ENCODE measurements at regions not wholly inside any gene's neighbourhood (a gene's known extent, or its start where the extent isn't known, plus 50 kb on each side); places are given as distances from the start of the nearest gene placed in this dataset.

DNA sequence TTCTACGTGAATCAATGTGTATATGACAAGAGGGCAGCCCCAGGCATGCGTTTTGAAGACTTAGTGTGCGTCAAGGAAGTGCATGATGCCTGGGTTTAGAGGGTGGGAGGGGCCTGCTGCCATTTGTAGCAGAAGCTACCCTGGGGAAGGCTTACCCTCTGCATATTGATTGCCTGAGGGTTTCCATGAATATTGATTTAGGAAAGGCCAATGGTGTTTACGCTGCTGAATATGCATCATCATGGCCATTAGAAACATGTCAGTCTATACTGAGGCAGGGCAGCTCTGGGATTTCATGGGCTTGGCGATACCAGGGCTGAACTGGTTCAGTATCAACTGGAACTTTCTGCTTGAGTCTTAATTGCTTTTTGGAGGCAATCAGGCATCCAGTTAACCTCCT, 259.3 kb downstream of the DCDC2C start:
- TF ChIP-seq EZH2 (IDR thresholded peaks at IDR 0.05; ENCODE audit: insufficient read depth, poor library complexity, severe bottlenecking) = no peak
- no peak for TF ChIP-seq EZH2phosphoT487 (IDR thresholded peaks at IDR 0.05; ENCODE audit: insufficient read depth, low read depth)
- Histone ChIP-seq H3K4me2 (ENCODE audit: unreplicated experiment) (no peak overlapping the region), H3K36me3 (ENCODE audit: low read depth) (no peaks in the 10 kb centered on the region), H3K27me3 (replicated peaks; ENCODE audit: insufficient read depth) (no peaks in the 10 kb centered on the region), H2AFZ (no peak overlapping the region), H4K20me1 (ENCODE audit: insufficient read depth) (no peaks in the 10 kb centered on the region), H3K9me2 (ENCODE audit: insufficient read depth) (no peaks in the 10 kb centered on the region), H3K9ac (no peak overlapping the region), H3K4me3 (no peak overlapping the region), H3K4me1 (ENCODE audit: insufficient read depth) (no peaks in the 10 kb centered on the region), H3K9me3 (ENCODE audit: low read depth) (no peaks in the 10 kb centered on the region), H3K79me2 (ENCODE audit: insufficient read depth) (no peaks in the 10 kb centered on the region), H3K27ac (no peak overlapping the region), H3F3A (ENCODE audit: insufficient read depth) (no peaks in the 10 kb centered on the region)
- WGBS, 2 experiments (ENCODE audit: low coverage in 1 of 2, low lambda C conversion rate in 2 of 2, missing lambda C conversion rate in 2 of 2) = 11 to 16% methylated on average over 5 of the region's 5 CpGs
- DNase-seq = no peak
- in situ Hi-C loops (cut with MboI) = no loop called here

DNA sequence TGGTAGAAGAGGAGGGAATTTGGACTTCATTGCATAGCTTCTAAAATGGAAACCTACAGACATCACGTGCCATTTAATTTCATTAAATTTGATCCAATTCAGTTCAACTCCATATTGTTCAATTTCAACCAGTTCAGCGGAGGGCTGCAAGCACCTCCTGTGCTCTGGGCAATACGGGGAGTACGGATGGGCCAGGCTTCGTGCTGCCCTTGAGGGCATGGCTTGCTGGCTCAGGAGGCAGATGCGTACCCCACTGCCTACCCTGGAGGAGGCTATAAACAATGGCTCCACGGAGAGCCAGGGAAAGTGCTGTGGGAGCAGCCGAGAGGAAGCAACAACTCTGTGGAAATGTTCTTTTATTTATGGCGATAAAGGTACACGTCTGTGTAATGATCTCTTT, 261.8 kb downstream of the DCDC2C start:
- no peak overlapping the region for H3K4me3 ChIP-seq
- H3K27ac ChIP-seq = no peak overlapping the region
- DNase-seq = no peak
- no peaks in the 10 kb centered on the region for H3K36me3 ChIP-seq (ENCODE audit: low read depth)
- H3K4me2 ChIP-seq (ENCODE audit: unreplicated experiment) = no peak overlapping the region
- no peaks in the 10 kb centered on the region for H3F3A ChIP-seq (ENCODE audit: insufficient read depth)
- H4K20me1 ChIP-seq (ENCODE audit: insufficient read depth) = no peaks in the 10 kb centered on the region
- in situ Hi-C loops (cut with MboI) = no loop called here
- H3K9me3 ChIP-seq (ENCODE audit: low read depth) = no peaks in the 10 kb centered on the region
- H3K79me2 ChIP-seq (ENCODE audit: insufficient read depth) = no peaks in the 10 kb centered on the region
- H3K27me3 ChIP-seq (replicated peaks; ENCODE audit: insufficient read depth) = no peaks in the 10 kb centered on the region
- no peaks in the 10 kb centered on the region for H3K9me2 ChIP-seq (ENCODE audit: insufficient read depth)
- no peak for TF ChIP-seq EZH2phosphoT487 (IDR thresholded peaks at IDR 0.05; ENCODE audit: insufficient read depth, low read depth)
- TF ChIP-seq EZH2 (IDR thresholded peaks at IDR 0.05; ENCODE audit: insufficient read depth, poor library complexity, severe bottlenecking) = no peak
- no peak overlapping the region for H2AFZ ChIP-seq
- H3K4me1 ChIP-seq (ENCODE audit: insufficient read depth) = no peaks in the 10 kb centered on the region
- H3K9ac ChIP-seq = no peak overlapping the region
- WGBS, 2 experiments (ENCODE audit: low coverage in 1 of 2, low lambda C conversion rate in 2 of 2, missing lambda C conversion rate in 2 of 2) = 38 to 57% methylated on average over 10 of the region's 10 CpGs

DNA sequence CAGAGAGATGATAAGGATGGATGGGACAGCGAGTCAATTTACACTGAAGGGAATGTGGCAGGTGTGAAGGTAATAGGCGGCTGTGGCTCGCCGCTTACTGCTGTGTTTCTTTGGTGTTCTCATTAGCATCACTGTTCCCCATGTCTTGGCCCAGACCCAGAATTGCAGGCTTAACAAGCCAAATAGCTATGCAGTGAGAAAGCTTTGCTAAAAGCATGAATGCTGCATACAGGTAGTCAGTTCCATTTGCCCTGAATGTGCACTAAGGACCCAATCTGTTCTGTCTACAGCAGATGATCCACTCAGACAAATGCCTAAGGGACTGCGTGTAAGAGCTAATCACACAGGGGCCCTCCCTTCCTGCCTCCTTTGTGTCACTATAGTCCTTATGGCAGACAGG, 262.6 kb downstream of the DCDC2C start:
- Histone ChIP-seq H3K27ac (no peak overlapping the region), H3K36me3 (ENCODE audit: low read depth) (no peaks in the 10 kb centered on the region), H2AFZ (no peak overlapping the region), H3K27me3 (replicated peaks; ENCODE audit: insufficient read depth) (no peaks in the 10 kb centered on the region), H3K4me3 (no peak overlapping the region), H3F3A (ENCODE audit: insufficient read depth) (no peaks in the 10 kb centered on the region), H3K4me1 (ENCODE audit: insufficient read depth) (no peaks in the 10 kb centered on the region), H3K9me2 (ENCODE audit: insufficient read depth) (no peaks in the 10 kb centered on the region), H4K20me1 (ENCODE audit: insufficient read depth) (no peaks in the 10 kb centered on the region), H3K9ac (no peak overlapping the region), H3K4me2 (ENCODE audit: unreplicated experiment) (no peak overlapping the region), H3K9me3 (ENCODE audit: low read depth) (no peaks in the 10 kb centered on the region), H3K79me2 (ENCODE audit: insufficient read depth) (no peaks in the 10 kb centered on the region)
- in situ Hi-C loops (cut with MboI) = no loop called here
- TF ChIP-seq EZH2phosphoT487 (IDR thresholded peaks at IDR 0.05; ENCODE audit: insufficient read depth, low read depth) = no peak
- no peak for TF ChIP-seq EZH2 (IDR thresholded peaks at IDR 0.05; ENCODE audit: insufficient read depth, poor library complexity, severe bottlenecking)
- DNase-seq = no peak
- WGBS, 2 experiments (ENCODE audit: low coverage in 1 of 2, low lambda C conversion rate in 2 of 2, missing lambda C conversion rate in 2 of 2) = 43% methylated on average over 5 of the region's 5 CpGs

DNA sequence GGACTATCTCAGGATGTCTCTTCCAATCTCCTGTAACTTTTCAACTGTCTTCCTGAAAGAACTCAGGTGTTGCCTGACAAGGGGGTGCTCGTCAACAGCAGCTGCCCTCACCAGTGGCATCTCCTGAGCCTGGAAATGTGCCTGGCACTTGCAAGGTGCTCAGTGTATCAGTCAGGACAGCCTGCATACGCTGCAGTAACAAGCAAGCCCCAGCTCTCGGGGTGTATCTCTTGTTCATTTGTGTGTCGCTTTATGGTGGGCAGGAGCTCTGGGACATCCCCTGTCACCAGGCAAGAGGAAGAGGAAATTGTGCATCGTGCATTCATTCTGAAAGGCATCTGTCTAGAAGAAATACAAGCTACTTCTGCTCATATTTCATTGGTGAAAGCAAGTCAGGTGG, 263.1 kb downstream of the DCDC2C start:
- in situ Hi-C loops (cut with MboI) = no loop called here
- H3K27ac ChIP-seq = no peak overlapping the region
- H3K4me2 ChIP-seq (ENCODE audit: unreplicated experiment) = no peak overlapping the region
- no peaks in the 10 kb centered on the region for H3K9me2 ChIP-seq (ENCODE audit: insufficient read depth)
- H3F3A ChIP-seq (ENCODE audit: insufficient read depth) = no peaks in the 10 kb centered on the region
- H3K36me3 ChIP-seq (ENCODE audit: low read depth) = no peaks in the 10 kb centered on the region
- H3K4me3 ChIP-seq = no peak overlapping the region
- H3K27me3 ChIP-seq (replicated peaks; ENCODE audit: insufficient read depth) = no peaks in the 10 kb centered on the region
- no peak overlapping the region for H3K9ac ChIP-seq
- no peaks in the 10 kb centered on the region for H4K20me1 ChIP-seq (ENCODE audit: insufficient read depth)
- no peak for DNase-seq
- WGBS, 2 experiments (ENCODE audit: low coverage in 1 of 2, low lambda C conversion rate in 2 of 2, missing lambda C conversion rate in 2 of 2) = 15 to 26% methylated on average over 5 of the region's 5 CpGs
- H2AFZ ChIP-seq = no peak overlapping the region
- TF ChIP-seq EZH2phosphoT487 (IDR thresholded peaks at IDR 0.05; ENCODE audit: insufficient read depth, low read depth) (no peak), EZH2 (IDR thresholded peaks at IDR 0.05; ENCODE audit: insufficient read depth, poor library complexity, severe bottlenecking) (no peak)
- no peaks in the 10 kb centered on the region for H3K4me1 ChIP-seq (ENCODE audit: insufficient read depth)
- H3K9me3 ChIP-seq (ENCODE audit: low read depth) = no peaks in the 10 kb centered on the region
- no peaks in the 10 kb centered on the region for H3K79me2 ChIP-seq (ENCODE audit: insufficient read depth)

DNA sequence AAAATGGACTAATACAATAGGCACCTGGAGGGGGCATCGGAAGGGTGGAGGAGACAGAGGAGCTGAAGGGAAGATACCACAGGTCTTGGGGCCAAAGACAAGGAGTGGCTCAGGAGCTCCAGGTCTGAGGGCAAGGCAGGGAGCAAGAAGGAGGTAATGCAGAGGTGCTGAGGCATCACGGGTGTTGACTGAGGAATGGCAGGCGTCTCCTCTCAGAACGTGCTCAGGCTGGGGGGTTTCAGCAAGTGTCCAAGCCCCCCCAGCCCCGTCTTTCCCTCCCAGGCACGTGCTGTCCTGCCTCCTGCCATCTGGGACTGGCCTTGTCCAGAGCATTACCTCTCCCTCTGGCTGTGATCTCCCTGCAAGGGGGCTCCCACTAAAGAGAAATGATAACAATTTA, 265.4 kb downstream of the DCDC2C start:
- H3K27me3 ChIP-seq (replicated peaks; ENCODE audit: insufficient read depth) = no peaks in the 10 kb centered on the region
- no peak for DNase-seq
- no peaks in the 10 kb centered on the region for H3K9me3 ChIP-seq (ENCODE audit: low read depth)
- in situ Hi-C loops (cut with MboI) = no loop called here
- 5 to 9% methylated on average over 6 of the region's 6 CpGs for WGBS, 2 experiments (ENCODE audit: low coverage in 1 of 2, low lambda C conversion rate in 2 of 2, missing lambda C conversion rate in 2 of 2)
- H3K79me2 ChIP-seq (ENCODE audit: insufficient read depth) = no peaks in the 10 kb centered on the region
- H4K20me1 ChIP-seq (ENCODE audit: insufficient read depth) = no peaks in the 10 kb centered on the region
- H3K36me3 ChIP-seq (ENCODE audit: low read depth) = no peaks in the 10 kb centered on the region
- TF ChIP-seq EZH2phosphoT487 (IDR thresholded peaks at IDR 0.05; ENCODE audit: insufficient read depth, low read depth) (no peak), EZH2 (IDR thresholded peaks at IDR 0.05; ENCODE audit: insufficient read depth, poor library complexity, severe bottlenecking) (no peak)
- no peaks in the 10 kb centered on the region for H3K9me2 ChIP-seq (ENCODE audit: insufficient read depth)
- H2AFZ ChIP-seq = no peak overlapping the region
- no peaks in the 10 kb centered on the region for H3F3A ChIP-seq (ENCODE audit: insufficient read depth)
- H3K27ac ChIP-seq = no peak overlapping the region
- H3K4me3 ChIP-seq = no peak overlapping the region
- H3K9ac ChIP-seq = no peak overlapping the region
- no peaks in the 10 kb centered on the region for H3K4me1 ChIP-seq (ENCODE audit: insufficient read depth)
- no peak overlapping the region for H3K4me2 ChIP-seq (ENCODE audit: unreplicated experiment)

All from GM23248 (cell line).